CD4-positive, alpha-beta T cell (primary cell): ENCODE measurements at regions not wholly inside any gene's neighbourhood (a gene's known extent, or its start where the extent isn't known, plus 50 kb on each side); places are given as distances from the start of the nearest gene placed in this dataset.

ENCODE experiments used
- ATAC-seq: fragments of 200-7000 bp; cut with Tn5 transposase; one replicate; pipeline ENCODE4 v1.10.0; 2022; ENCODE audit warnings: mild to moderate bottlenecking; ENCODE audit not compliant: poor library complexity
- CTCF ChIA-PET: fragments of 350-600 bp; sonication (Branson Sonifier 250); formaldehyde crosslinking; loops from one replicate; lab custom pipeline; 2021; ENCODE audit warnings: antibody characterized with exemption, inconsistent platforms; lab: Charles Lee
- POLR2A ChIA-PET: fragments of 350-600 bp; sonication (Branson Sonifier 250); formaldehyde crosslinking; loops from one replicate; lab custom pipeline; 2021; ENCODE audit warnings: antibody characterized with exemption, inconsistent platforms; lab: Charles Lee
- DNase-seq, 14 experiments: peaks; one replicate each; pipeline ENCODE4 v3.0.0-alpha.2; 2013 to 2020; ENCODE audit warnings: mixed read lengths in 2 of 14
- H3K27ac ChIP-seq, 2 donors: one replicate each; pipeline versions ENCODE4 v1.5.1 to v1.7.0; 2013; ENCODE audit warnings: low read length in 2 of 2, low read depth in 1 of 2, mild to moderate bottlenecking in 1 of 2
- H3K27me3 ChIP-seq, 2 experiments: 1 replicate in 1 of 2; 2 replicates in 1 of 2; pipeline versions ENCODE4 v1.6.1 to v1.7.0; 2013; ENCODE audit warnings: low read length in 2 of 2, control low read depth in 1 of 2, mild to moderate bottlenecking in 1 of 2, moderate library complexity in 1 of 2; ENCODE audit not compliant: insufficient read depth in 2 of 2, control insufficient read depth in 1 of 2
- H3K36me3 ChIP-seq: one replicate; pipeline ENCODE4 v1.6.1; 2013; ENCODE audit warnings: low read length, control low read depth; ENCODE audit not compliant: insufficient read depth
- H3K4me1 ChIP-seq: one replicate; pipeline ENCODE4 v1.6.1; 2013; ENCODE audit warnings: low read length, control low read depth; ENCODE audit not compliant: insufficient read depth
- H3K4me3 ChIP-seq: one replicate; pipeline ENCODE4 v1.5.1; 2013; ENCODE audit warnings: mild to moderate bottlenecking, low read length, moderate library complexity
- H3K9me3 ChIP-seq, 2 experiments: 1 replicate in 1 of 2; 2 replicates in 1 of 2; pipeline versions ENCODE4 v1.6.1 to v1.7.0; 2013; ENCODE audit warnings: low read length in 2 of 2, mild to moderate bottlenecking in 2 of 2, control low read depth in 1 of 2, moderate library complexity in 1 of 2; ENCODE audit not compliant: control insufficient read depth in 1 of 2, insufficient read depth in 1 of 2
- H3K27ac Mint-ChIP-seq: one replicate; pipeline ENCODE4 v1.8.0; 2020; ENCODE audit warnings: mixed read lengths
- H3K27me3 Mint-ChIP-seq: one replicate; pipeline ENCODE4 v1.8.0; 2021; ENCODE audit warnings: mixed read lengths
- H3K36me3 Mint-ChIP-seq: one replicate; pipeline ENCODE4 v1.8.0; 2021; ENCODE audit warnings: low read depth, mixed read lengths
- H3K4me1 Mint-ChIP-seq: one replicate; pipeline ENCODE4 v1.8.0; 2021; ENCODE audit warnings: low read depth, mixed read lengths
- H3K4me3 Mint-ChIP-seq: one replicate; pipeline ENCODE4 v1.8.0; 2020; ENCODE audit warnings: mild to moderate bottlenecking, mixed read lengths
- H3K9me3 Mint-ChIP-seq: one replicate; pipeline ENCODE4 v1.8.0; 2020; ENCODE audit warnings: mixed read lengths
- CTCF ChIP-seq: fragments of 200-600 bp; IDR thresholded peaks from one replicate; pipeline ENCODE4 v1.8.0; 2022; ENCODE audit warnings: antibody characterized with exemption, mild to moderate bottlenecking
- intact Hi-C, 2 experiments: fragments of 100-400 bp; cut with DNase I in 1 of 2; cut with micrococcal nuclease in 1 of 2; formaldehyde crosslinking; loops; one replicate each; pipeline versions ENCODE4 v1.15.1 to v1.9.0; 2023 to 2025; cut with DNase I, micrococcal nuclease

- Mint-ChIP-seq H3K4me3 (no peak overlapping the region), H3K27me3 (no peaks in the 10 kb centered on the region), H3K27ac (no peak overlapping the region), H3K9me3 (peaks cover 4% of the 10 kb centered on the region), H3K36me3 (no peaks in the 10 kb centered on the region), H3K4me1 (no peaks in the 10 kb centered on the region)
- Histone ChIP-seq H3K4me3 (no peak overlapping the region), H3K9me3 (no peaks in the 10 kb centered on the region), H3K27ac (no peak overlapping the region), H3K36me3 (no peaks in the 10 kb centered on the region), H3K4me1 (no peaks in the 10 kb centered on the region), H3K27me3 (no peaks in the 10 kb centered on the region)
- TF ChIP-seq CTCF, result no peak
- POLR2A ChIA-PET, result no interaction called here
- intact Hi-C loops, result no loop called here
- ATAC-seq, result no peak
- no peak for DNase-seq
- CTCF ChIA-PET, result interaction anchor here (1.3 kb wide), 1 partner anchor 19 kb away, joined by 3 read pairs; no protein-coding TSS in a partner anchor
These were observed 237.5 kb downstream of the PIK3C3 start for GRCh38 chr18:42192251-42193248.

DNA sequence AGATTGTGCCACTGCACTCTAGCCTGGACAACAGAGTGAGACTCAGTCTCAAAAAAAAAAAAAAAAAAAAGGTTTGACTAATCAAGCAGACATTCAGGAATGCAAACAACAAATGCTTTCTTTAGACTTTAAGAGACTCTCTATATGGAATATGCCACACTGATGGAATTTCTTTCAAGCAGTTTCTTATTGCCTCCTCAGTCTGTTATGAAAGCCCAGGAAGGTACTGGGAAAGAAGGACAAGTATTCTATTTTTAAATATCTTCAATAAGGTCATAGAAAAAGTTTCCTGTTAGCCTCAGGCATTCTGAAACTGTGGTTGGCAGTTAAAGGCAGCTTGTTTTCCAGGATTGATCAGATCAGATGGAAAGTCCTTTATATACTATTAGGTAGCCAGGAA, 241.6 kb downstream of the PIK3C3 start:
- DNase-seq (no peak), ATAC-seq (no peak)
- intact Hi-C loops, result no loop called here
- no peak overlapping the region for H3K4me3 ChIP-seq
- Mint-ChIP-seq H3K4me1 (no peaks in the 10 kb centered on the region), H3K4me3 (no peak overlapping the region), H3K9me3 (no peaks in the 10 kb centered on the region), H3K27me3 (no peaks in the 10 kb centered on the region), H3K36me3 (no peaks in the 10 kb centered on the region), H3K27ac (no peak overlapping the region)
- H3K36me3 ChIP-seq, result no peaks in the 10 kb centered on the region
- H3K27me3 ChIP-seq, result no peaks in the 10 kb centered on the region
- TF ChIP-seq CTCF, result no peak
- no peak overlapping the region for H3K27ac ChIP-seq
- POLR2A ChIA-PET, result interaction anchor here (0.6 kb wide), 1 partner anchor 107 kb away, joined by 3 read pairs; no protein-coding TSS in a partner anchor
- no peaks in the 10 kb centered on the region for H3K9me3 ChIP-seq
- CTCF ChIA-PET, result interaction anchor here (0.7 kb wide), 1 partner anchor 413 kb away, joined by 3 read pairs; no protein-coding TSS in a partner anchor
- no peaks in the 10 kb centered on the region for H3K4me1 ChIP-seq

- Mint-ChIP-seq H3K27me3 (no peaks in the 10 kb centered on the region), H3K4me1 (no peaks in the 10 kb centered on the region), H3K36me3 (no peaks in the 10 kb centered on the region), H3K27ac (no peak overlapping the region), H3K4me3 (no peak overlapping the region), H3K9me3 (no peaks in the 10 kb centered on the region)
- intact Hi-C loops, result no loop called here
- no peak overlapping the region for H3K4me3 ChIP-seq
- H3K4me1 ChIP-seq, result no peaks in the 10 kb centered on the region
- ChIA-PET POLR2A (no interaction called here), CTCF (interaction anchor here (0.6 kb wide), 1 partner anchor 30 kb away, joined by 4 read pairs; no protein-coding TSS in a partner anchor)
- no peak for TF ChIP-seq CTCF
- ATAC-seq (no peak), DNase-seq (no peak)
- H3K36me3 ChIP-seq, result no peaks in the 10 kb centered on the region
- H3K9me3 ChIP-seq, result no peaks in the 10 kb centered on the region
- no peaks in the 10 kb centered on the region for H3K27me3 ChIP-seq
- H3K27ac ChIP-seq, result no peak overlapping the region
These were observed 246.1 kb downstream of the PIK3C3 start for GRCh38 chr18:42201137-42201536.
